Effector CD4-positive, alpha-beta T cell (primary cell): ENCODE measurements at regions not wholly inside any gene's neighbourhood (a gene's known extent, or its start where the extent isn't known, plus 50 kb on each side); places are given as distances from the start of the nearest gene placed in this dataset.
"Not testable (repeated sequence)": the region's sequence is repeated elsewhere in the genome, so short reads cannot be mapped to it uniquely, and the experiment has no call there.

Source experiments
- DNase-seq: peaks from one replicate; pipeline ENCODE4 v3.0.0-alpha.2; 2020

- DNase-seq: no peak
Measured at GRCh38 chr15:91625506-91625905, 228.0 kb upstream of the SLCO3A1 start.

DNA sequence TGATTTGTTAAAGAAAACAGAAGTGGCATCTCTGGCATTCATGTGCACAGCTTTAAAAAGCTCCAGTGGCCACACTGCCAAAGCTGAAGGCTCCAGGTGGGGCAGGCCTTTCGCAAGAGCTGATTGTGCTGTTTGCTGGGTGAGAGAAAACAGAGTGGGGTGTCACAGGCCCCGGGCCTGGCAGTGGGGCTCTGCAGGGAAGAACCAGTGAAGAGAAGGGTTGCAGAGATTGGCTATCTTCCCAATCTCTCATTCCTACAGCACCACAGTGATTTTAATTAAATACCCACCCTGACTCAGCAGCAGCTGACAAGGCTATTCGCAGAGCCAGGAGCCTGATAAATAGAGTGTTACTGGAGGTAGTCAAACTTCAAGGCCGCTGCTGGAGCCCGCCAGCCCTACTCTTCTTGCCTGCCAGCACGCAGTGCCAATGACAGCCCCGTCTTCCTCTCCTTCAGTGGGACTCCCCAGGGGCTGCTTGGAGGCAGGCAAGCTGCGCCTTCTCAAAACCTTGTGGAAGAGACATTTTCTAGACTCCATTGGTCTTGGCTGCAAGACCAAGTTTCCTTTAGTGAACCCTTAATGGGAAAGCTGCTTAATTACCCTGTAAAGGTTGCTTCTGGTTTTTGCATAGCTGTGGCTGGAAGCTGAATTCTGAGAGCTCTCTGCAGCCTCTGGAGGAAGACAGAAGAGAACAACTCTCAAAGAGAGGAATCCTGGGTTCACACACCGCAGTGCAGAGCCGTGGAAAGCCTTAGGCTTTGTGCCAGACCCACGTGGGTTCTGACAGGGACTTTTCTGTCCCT, 225.8 kb upstream of the SLCO3A1 start:
- DNase-seq: no peak

DNA sequence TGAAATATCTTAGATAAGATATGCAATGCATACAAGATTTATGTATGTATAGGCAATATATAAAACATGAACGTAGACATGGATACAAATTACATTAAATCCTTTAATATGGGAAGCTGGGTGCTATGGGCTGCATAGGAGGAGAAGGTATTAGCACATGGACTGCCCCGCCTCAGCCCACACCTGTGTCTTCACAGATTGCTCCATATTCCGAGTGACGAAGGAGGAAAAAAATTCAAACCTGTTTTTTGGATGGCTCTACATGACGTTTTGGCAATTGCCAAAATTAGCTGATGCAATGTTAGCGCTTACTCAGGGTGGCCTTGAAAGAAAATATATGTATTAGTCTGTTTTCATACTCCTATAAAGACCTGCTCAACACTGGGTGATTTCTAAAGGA, 223.4 kb upstream of the SLCO3A1 start:
- DNase-seq: no peak

DNA sequence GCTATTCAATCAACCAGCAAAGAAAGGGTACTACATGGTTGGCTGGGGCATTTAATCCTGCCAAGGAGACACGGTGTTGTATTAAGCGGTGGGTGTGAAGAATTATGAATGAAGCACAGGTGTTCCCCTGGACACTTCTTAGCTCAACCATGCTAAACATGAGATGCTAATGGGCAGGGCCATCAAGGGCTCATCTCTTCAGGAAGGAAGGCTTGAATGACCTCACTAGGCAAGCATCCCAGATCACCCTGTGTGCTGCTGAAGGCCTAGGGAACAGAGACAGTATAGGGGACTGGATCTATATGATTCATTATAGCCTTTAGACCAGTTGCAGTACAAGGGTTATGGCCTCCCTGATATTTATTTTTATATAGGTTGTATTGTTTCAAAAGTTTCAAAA, 221.3 kb upstream of the SLCO3A1 start:
- DNase-seq: no peak

GRCh38 chr15:91632981-91633380, 220.5 kb upstream of the SLCO3A1 start:
- no peak for DNase-seq

- no peak for DNase-seq
Measured at GRCh38 chr15:91634179-91634578, 219.3 kb upstream of the SLCO3A1 start.

GRCh38 chr15:91635080-91635479, 218.4 kb upstream of the SLCO3A1 start:
- DNase-seq: no peak

DNA sequence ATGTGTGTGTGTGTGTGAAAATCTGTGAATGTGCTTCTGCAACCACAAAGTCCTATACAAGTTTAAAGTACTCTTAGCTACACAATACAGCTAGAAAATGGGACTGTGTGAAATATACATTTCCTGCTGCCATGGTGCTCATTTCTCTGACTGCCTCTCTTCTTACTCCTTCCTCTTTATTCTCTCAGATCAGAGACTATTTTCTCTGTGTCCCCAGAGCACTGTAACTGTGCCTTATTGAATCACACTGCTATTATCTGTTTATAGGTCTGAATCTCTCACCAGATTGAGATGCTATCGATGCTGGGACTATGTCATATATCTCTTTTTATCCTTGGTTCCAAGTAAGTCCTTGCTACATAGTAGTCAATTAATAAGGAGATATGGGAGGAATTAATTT, 217.9 kb upstream of the SLCO3A1 start:
- DNase-seq: no peak

DNA sequence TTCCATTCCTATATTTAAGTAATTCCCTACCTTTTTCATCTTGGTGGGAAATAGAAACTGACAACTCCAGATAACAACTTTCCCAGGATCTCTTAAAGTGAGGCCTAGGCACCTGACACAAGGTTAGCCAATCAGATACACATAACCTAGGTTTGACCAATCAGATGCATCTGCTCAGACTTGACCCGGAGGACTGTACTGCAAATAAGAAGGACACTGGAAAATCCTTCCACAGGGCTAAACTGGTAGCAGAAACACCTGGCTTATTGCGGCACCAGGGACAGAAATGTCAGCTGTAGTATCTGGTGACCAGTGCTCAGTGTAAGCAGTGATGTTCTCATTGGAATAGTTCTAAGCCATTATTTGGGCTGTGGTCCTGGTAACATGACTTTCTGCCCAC, 204.5 kb upstream of the SLCO3A1 start:
- DNase-seq: no peak

DNA sequence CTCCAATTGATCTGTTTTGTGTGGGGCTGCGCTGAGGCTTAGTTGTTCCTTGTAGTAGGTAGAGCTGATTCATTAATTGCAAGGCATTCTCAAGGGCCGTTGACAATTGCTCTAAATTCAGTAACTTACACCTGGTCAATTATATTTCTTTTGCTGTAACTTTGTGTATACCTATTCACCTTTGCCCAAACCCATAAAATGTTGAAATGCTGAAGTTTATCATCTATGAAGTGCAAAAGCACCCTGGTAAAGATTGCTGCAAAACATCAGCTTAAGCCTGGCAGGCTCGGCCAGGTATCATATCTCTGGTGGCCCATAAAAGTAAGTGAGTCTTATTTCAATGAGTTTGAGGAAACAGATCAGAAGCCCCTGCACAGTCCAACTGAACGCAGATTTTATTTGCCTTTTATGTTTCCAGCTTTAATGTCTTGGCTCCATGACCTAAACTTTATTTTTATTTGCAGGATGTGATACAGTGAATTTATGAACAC, 203.6 kb upstream of the SLCO3A1 start:
- no peak for DNase-seq

GRCh38 chr15:91651251-91651650, 202.3 kb upstream of the SLCO3A1 start:
- no peak for DNase-seq

DNA sequence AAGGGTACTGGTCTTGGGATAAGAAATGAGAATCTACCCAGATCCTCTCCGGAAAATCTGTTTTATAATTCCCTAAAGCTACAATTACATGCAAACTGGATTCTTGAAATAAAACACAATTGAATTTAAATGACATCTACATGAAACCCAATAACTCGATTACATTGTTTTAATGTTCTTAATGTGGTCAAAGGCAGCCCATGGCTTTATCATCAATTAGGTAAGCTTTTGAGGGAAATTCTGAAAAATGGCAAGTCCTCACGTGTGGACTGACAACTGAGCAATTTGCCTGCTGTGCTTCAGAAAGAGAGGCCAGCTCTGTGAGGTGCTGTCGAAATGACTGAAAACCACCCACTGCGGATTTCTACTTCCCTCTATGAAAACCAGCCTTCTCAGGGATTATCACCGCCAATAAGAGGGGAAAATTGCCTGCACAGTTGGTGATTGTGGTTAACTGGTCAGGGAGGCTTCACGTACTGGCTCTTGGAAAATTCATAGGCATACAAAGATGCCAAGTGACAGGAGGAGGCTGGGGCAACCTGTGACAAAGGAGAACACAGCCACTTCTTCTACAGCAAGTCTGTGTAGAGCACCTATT, 200.8 kb upstream of the SLCO3A1 start:
- no peak for DNase-seq

GRCh38 chr15:91655563-91656290, 197.8 kb upstream of the SLCO3A1 start:
- not testable (repeated sequence) for DNase-seq

DNA sequence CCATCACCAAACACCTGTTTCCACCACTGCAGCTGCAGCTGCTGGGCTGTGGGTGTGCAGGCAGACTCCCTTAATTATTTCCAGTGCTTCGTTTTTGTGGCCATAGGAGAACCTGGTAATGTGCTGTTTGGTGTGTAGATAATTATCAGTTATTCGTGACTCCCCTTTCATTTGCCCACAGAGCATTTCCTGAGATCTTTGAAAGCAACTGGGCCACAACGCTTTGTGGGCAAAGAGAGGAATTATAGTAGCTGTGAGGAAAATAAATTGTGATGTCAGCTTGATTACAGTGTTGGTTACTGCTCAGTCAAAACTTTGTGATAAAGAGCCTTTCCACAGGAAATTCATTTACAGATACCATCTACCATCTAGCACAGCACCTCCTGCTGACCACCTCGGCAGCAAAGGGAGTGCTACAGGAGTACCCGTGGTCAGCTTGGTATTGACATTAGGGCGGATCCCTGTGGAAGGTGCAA, 193.3 kb upstream of the SLCO3A1 start:
- no peak for DNase-seq

DNA sequence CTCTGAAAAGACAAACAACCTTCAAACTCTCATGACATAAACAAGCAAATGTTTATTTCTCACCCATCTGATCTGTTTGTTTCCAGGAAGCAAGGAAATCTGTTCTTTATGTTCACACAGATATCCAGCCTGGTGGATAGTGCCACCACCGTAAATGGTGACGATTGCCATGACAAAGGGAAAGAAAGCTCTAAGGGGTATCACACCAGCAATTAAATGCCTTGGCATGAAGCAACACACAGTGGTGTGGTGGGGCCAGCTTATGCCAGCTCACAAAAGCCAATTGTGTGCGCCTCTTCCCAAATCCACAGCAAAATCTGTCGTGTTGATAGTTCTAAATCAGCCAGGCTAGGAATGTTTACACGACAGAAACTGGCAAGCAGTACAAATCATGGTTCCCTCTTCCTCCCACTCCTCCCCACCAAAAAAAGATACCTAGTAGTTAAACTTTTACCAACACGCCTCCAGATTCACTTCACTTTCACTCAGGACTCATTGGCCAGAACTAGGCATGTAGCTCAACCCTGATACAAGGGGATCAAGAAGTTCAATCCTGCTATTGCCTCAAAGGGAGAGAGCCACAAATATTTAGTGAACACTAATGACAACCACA, 189.2 kb upstream of the SLCO3A1 start:
- no peak for DNase-seq

- DNase-seq: no peak
Measured at GRCh38 chr15:91665212-91665611, 188.3 kb upstream of the SLCO3A1 start.

DNA sequence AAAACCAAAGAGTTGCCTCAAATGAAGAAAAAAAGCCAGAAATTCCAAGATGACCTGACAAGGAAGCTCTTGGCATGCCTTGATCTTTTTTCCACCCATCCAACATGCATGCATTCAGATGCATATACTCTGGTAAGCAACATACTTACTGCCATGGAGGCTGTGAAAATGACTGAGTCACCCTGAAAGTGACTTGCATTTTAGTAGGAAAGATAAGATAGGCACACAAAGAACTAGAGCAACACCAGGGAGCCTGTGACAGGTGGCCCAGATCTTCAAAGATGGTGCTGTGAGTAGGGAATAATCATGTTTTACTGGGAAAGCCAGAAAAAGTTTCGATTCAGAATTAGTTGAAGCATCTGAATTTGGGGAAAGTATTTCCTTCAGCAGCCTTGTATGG, 185.1 kb upstream of the SLCO3A1 start:
- DNase-seq: no peak

- DNase-seq: no peak
Measured at GRCh38 chr15:91670108-91670507, 183.4 kb upstream of the SLCO3A1 start.

GRCh38 chr15:91678003-91678402, 175.5 kb upstream of the SLCO3A1 start:
- DNase-seq: no peak

DNA sequence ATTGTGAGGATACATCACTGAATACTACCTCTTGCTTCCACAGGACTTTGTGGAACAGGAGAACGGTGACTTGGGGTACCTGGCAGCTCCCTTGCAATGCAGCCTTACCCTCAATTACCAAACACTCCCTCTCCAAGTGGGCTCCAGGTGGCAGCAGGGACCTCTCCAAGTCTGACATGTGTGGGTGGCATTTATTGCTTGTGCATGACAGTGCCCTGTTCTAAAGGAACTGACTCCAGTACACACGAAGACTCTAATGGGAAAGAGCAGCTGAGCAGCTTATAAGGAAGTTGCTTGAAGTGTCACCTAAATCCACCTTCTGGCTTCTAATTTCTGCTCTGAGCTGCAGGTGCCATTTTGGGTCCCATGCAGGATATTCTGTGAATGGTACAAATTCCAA, 174.1 kb upstream of the SLCO3A1 start:
- DNase-seq: no peak

DNA sequence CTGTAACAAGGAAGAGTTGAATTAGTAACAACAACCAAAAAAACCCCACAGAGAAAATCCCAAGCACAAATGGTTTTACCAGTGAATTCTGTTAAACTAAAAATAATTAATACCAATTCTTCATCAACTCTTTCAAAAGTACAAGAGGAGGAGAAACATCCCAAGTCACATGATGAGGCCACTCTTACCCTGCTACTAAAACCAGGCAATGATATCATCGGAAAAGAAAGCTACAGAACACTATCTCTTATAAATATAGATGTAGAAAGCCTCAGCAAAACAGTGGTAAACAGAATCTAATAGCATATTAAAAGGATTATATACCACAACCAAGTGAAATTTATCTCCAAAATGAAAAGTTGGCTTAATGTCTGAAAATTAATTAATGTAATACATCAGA, 168.1 kb upstream of the SLCO3A1 start:
- DNase-seq: no peak

DNA sequence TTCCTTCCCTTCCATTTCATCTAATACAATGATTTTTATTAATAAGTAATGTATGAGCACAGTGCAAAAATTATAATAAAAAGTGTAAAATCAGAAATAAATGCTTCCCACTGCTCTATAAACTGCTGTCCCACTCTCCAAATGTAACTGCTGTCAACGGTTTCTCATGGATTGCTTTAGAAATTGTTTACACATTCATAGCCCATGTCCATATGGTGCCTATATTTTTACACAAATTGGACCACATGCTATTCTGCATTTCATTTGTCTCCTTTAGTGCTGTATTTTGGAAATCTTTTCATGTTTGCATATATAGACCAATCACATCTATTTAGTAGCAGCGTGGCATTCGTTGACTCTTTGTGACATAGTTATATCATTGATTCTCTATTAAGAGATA, 164.7 kb upstream of the SLCO3A1 start:
- no peak for DNase-seq

GRCh38 chr15:91689377-91689776, 164.1 kb upstream of the SLCO3A1 start:
- DNase-seq: no peak
